ENCODE measurements at regions not wholly inside any gene's neighbourhood (a gene's known extent, or its start where the extent isn't known, plus 50 kb on each side); places are given as distances from the start of the nearest gene placed in this dataset.

DNA sequence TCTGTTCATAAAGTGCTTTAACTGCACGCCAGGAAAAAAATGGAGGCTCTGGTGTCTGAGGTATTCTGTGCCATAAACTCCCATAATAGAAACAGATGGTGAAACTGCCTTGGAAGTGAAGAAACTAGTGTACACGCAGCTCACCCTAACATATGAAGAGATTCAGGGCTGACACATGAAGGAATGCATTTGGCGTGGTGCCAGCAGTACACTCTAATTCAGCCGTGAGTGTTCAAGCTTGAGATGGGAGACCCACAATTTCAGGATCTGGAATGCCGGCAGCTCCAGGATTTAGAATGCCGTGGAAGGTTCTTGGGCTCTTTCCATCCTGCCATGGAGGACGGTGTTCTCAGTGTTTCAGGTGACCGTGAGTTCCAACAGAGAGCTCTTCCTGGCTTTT, 478.4 kb downstream of the TSHZ3 start:
- Histone ChIP-seq H3K27ac (no peak overlapping the region), H3K36me3 (no peaks in the 10 kb centered on the region), H3K9me3 (no peaks in the 10 kb centered on the region), H3K4me3 (no peak overlapping the region), H3K27me3 (no peaks in the 10 kb centered on the region), H3K4me1 (no peaks in the 10 kb centered on the region)
- WGBS, result 27% methylated on average over 8 of the region's 8 CpGs
- DNase-seq (ENCODE audit: low spot score in 2 of 2), result no peak
- TF ChIP-seq, protein P1, sequence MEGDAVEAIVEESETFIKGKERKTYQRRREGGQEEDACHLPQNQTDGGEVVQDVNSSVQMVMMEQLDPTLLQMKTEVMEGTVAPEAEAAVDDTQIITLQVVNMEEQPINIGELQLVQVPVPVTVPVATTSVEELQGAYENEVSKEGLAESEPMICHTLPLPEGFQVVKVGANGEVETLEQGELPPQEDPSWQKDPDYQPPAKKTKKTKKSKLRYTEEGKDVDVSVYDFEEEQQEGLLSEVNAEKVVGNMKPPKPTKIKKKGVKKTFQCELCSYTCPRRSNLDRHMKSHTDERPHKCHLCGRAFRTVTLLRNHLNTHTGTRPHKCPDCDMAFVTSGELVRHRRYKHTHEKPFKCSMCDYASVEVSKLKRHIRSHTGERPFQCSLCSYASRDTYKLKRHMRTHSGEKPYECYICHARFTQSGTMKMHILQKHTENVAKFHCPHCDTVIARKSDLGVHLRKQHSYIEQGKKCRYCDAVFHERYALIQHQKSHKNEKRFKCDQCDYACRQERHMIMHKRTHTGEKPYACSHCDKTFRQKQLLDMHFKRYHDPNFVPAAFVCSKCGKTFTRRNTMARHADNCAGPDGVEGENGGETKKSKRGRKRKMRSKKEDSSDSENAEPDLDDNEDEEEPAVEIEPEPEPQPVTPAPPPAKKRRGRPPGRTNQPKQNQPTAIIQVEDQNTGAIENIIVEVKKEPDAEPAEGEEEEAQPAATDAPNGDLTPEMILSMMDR (IDR thresholded peaks at IDR 0.05), result no peak
- TF ChIP-seq POLR2AphosphoS5 (IDR thresholded peaks at IDR 0.05) (no peak), POLR2A (IDR thresholded peaks at IDR 0.05) (no peak), EP300 (IDR thresholded peaks at IDR 0.05) (no peak)

- H3K36me3 ChIP-seq, result no peaks in the 10 kb centered on the region
- no peaks in the 10 kb centered on the region for H3K9me3 ChIP-seq
- H3K27ac ChIP-seq, result no peak overlapping the region
- DNase-seq (ENCODE audit: low spot score in 2 of 2), result no peak
- no peaks in the 10 kb centered on the region for H3K27me3 ChIP-seq
- no peak overlapping the region for H3K4me3 ChIP-seq
- WGBS, result 66% methylated on average over 6 of the region's 6 CpGs
- H3K4me1 ChIP-seq, result no peaks in the 10 kb centered on the region
- TF ChIP-seq, protein P1 (IDR thresholded peaks at IDR 0.05), result no peak
- TF ChIP-seq POLR2AphosphoS5 (IDR thresholded peaks at IDR 0.05) (no peak), EP300 (IDR thresholded peaks at IDR 0.05) (no peak), POLR2A (IDR thresholded peaks at IDR 0.05) (no peak)
Measured at GRCh38 chr19:30865511-30865910, 483.7 kb downstream of the TSHZ3 start.

- H3K27me3 ChIP-seq, result no peaks in the 10 kb centered on the region
- WGBS, result 80% methylated on average over 13 of the region's 13 CpGs
- TF ChIP-seq, protein P1 (IDR thresholded peaks at IDR 0.05), result no peak
- TF ChIP-seq EP300 (IDR thresholded peaks at IDR 0.05) (no peak), POLR2A (IDR thresholded peaks at IDR 0.05) (no peak), POLR2AphosphoS5 (IDR thresholded peaks at IDR 0.05) (no peak)
- H3K4me1 ChIP-seq, result no peaks in the 10 kb centered on the region
- H3K27ac ChIP-seq, result no peak overlapping the region
- no peak overlapping the region for H3K4me3 ChIP-seq
- no peak for DNase-seq (ENCODE audit: low spot score in 2 of 2)
- H3K36me3 ChIP-seq, result no peaks in the 10 kb centered on the region
- no peaks in the 10 kb centered on the region for H3K9me3 ChIP-seq
Measured at GRCh38 chr19:30864391-30865215, 484.6 kb downstream of the TSHZ3 start.

- no peaks in the 10 kb centered on the region for H3K9me3 ChIP-seq
- no peaks in the 10 kb centered on the region for H3K4me1 ChIP-seq
- H3K36me3 ChIP-seq, result no peaks in the 10 kb centered on the region
- no peak overlapping the region for H3K27ac ChIP-seq
- DNase-seq (ENCODE audit: low spot score in 2 of 2), result no peak
- no peaks in the 10 kb centered on the region for H3K27me3 ChIP-seq
- TF ChIP-seq POLR2AphosphoS5 (IDR thresholded peaks at IDR 0.05) (no peak), POLR2A (IDR thresholded peaks at IDR 0.05) (no peak), EP300 (IDR thresholded peaks at IDR 0.05) (no peak)
- TF ChIP-seq, protein P1 (IDR thresholded peaks at IDR 0.05), result no peak
- no peak overlapping the region for H3K4me3 ChIP-seq
- 79% methylated on average over 19 of the region's 19 CpGs for WGBS
Measured at GRCh38 chr19:30862876-30863275, 486.4 kb downstream of the TSHZ3 start.

GRCh38 chr19:30861919-30862318, 487.3 kb downstream of the TSHZ3 start:
- H3K27me3 ChIP-seq, result no peaks in the 10 kb centered on the region
- H3K27ac ChIP-seq, result no peak overlapping the region
- DNase-seq (ENCODE audit: low spot score in 2 of 2), result no peak
- H3K36me3 ChIP-seq, result no peaks in the 10 kb centered on the region
- H3K9me3 ChIP-seq, result no peaks in the 10 kb centered on the region
- TF ChIP-seq, protein P1 (IDR thresholded peaks at IDR 0.05), result no peak
- TF ChIP-seq EP300 (IDR thresholded peaks at IDR 0.05) (no peak), POLR2AphosphoS5 (IDR thresholded peaks at IDR 0.05) (no peak), POLR2A (IDR thresholded peaks at IDR 0.05) (no peak)
- no peaks in the 10 kb centered on the region for H3K4me1 ChIP-seq
- WGBS, result 73% methylated on average over 5 of the region's 5 CpGs
- H3K4me3 ChIP-seq, result no peak overlapping the region
